ENCODE measurements at regions not wholly inside any gene's neighbourhood (a gene's known extent, or its start where the extent isn't known, plus 50 kb on each side); places are given as distances from the start of the nearest gene placed in this dataset.

DNA sequence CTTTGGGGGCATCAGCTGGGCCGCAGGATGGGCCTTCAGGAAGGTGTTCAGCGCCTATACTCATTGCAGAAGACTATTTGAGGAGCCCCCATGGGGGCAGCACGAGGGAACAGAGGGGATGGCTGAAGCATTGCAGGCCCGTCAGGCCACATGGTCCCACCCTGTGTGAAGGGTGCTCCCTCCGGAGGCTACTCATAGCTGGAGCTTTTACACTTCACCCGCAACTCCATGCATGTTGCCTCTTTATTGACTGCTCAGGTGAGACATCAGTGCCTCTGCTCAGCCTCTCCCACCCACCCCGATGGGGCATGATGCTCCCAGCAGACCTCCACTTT is 1500.9 kb downstream of the TBC1D22A start:
- TF ChIP-seq, protein P1, sequence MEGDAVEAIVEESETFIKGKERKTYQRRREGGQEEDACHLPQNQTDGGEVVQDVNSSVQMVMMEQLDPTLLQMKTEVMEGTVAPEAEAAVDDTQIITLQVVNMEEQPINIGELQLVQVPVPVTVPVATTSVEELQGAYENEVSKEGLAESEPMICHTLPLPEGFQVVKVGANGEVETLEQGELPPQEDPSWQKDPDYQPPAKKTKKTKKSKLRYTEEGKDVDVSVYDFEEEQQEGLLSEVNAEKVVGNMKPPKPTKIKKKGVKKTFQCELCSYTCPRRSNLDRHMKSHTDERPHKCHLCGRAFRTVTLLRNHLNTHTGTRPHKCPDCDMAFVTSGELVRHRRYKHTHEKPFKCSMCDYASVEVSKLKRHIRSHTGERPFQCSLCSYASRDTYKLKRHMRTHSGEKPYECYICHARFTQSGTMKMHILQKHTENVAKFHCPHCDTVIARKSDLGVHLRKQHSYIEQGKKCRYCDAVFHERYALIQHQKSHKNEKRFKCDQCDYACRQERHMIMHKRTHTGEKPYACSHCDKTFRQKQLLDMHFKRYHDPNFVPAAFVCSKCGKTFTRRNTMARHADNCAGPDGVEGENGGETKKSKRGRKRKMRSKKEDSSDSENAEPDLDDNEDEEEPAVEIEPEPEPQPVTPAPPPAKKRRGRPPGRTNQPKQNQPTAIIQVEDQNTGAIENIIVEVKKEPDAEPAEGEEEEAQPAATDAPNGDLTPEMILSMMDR (IDR thresholded peaks at IDR 0.05; ENCODE audit: control insufficient read depth, insufficient read depth, low read depth, low read length, missing control alignments) = no peak
- no peak for DNase-seq (ENCODE audit: low read depth)
- no peak overlapping the region for H3K4me3 ChIP-seq (ENCODE audit: control insufficient read depth, low read depth, low read length)

DNA sequence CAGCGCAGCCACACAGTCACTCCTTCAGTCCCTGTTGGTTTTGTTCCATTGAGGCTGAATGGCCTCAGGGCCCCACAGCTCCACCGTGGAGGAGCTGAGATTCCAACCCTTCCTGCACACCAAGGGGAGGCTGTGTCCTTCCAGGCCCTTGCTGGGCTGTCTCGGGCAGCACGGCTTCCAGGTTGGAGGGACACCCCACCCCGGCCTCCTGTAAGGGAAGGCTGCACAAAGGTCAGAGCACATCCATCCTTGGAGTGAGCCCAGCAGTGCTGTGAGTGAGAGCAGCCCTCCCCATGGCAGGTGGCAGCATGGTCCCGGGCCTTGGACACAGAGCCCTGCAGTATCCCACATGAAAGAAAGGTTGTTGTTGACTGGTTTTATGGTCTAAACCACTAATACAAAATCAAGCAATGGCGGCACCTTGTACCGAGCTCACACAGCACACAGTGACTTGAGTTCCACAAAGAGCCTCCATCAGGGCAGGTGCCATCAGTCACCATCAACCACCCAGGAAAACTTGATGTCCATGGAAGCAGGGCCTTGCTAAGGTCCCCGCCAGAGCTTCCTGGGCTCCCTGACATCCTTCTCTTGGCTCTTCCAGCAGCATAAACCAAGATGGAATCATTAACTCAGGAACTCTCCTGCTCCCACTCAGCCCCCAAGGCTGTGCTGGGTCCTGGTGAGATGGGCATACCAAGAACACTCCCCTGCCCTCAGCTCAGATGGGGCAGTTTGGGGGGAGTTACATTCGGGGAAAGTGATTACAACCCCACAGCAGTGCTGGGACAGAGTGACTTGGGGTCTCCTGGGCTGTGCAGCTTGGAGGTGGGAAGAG is 1500.4 kb downstream of the TBC1D22A start:
- TF ChIP-seq, protein P1 (IDR thresholded peaks at IDR 0.05; ENCODE audit: control insufficient read depth, insufficient read depth, low read depth, low read length, missing control alignments) = no peak
- no peak for DNase-seq (ENCODE audit: low read depth)
- H3K4me3 ChIP-seq (ENCODE audit: control insufficient read depth, low read depth, low read length) = no peak overlapping the region

DNA sequence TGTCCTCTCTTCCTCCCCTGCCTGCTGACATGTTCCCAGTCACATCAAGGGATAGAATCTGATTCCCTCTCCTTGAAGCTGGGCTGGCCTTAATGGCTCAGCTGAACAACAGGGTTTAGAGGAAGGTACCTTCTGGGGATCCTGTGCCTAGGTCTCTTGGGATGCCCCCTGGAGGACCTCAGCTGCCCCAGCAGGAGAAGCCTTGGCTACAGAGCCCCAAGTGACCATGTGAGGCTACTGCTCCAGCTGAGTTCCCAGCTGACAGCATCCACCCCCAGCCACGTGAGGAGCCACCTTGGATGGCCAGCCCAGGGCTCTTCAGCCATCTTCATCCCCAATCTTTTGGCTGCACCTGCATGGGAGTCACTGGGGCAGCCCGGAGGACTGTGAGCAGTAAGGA is 1499.3 kb downstream of the TBC1D22A start:
- TF ChIP-seq, protein P1 (IDR thresholded peaks at IDR 0.05; ENCODE audit: control insufficient read depth, insufficient read depth, low read depth, low read length, missing control alignments) = no peak
- DNase-seq (ENCODE audit: low read depth) = no peak
- no peak overlapping the region for H3K4me3 ChIP-seq (ENCODE audit: control insufficient read depth, low read depth, low read length)

DNA sequence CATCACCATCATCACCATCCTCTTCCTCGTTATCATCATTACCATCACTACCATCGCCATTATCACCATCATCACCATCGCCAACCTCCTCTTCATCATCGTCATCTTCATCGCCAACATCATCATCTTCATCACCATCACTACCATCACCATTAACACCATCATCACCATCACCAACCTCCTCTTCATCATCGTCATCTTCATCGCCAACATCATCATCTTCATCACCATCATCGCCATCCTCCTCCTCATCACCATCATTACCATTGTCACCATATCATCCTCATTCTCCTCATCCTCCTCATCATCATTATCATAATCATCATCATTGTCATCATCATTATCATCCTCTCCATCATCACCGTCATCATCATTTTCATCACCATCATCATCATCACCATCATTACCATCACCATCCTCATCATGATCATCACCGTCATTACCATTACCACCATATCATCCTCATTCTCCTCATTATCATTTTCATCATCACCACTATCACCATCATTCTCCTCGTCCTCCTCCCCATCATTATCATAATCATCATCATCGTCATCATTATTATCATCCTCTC is 1498.7 kb downstream of the TBC1D22A start:
- DNase-seq (ENCODE audit: low read depth) = no peak
- TF ChIP-seq, protein P1 (IDR thresholded peaks at IDR 0.05; ENCODE audit: control insufficient read depth, insufficient read depth, low read depth, low read length, missing control alignments) = no peak
- no peak overlapping the region for H3K4me3 ChIP-seq (ENCODE audit: control insufficient read depth, low read depth, low read length)

DNA sequence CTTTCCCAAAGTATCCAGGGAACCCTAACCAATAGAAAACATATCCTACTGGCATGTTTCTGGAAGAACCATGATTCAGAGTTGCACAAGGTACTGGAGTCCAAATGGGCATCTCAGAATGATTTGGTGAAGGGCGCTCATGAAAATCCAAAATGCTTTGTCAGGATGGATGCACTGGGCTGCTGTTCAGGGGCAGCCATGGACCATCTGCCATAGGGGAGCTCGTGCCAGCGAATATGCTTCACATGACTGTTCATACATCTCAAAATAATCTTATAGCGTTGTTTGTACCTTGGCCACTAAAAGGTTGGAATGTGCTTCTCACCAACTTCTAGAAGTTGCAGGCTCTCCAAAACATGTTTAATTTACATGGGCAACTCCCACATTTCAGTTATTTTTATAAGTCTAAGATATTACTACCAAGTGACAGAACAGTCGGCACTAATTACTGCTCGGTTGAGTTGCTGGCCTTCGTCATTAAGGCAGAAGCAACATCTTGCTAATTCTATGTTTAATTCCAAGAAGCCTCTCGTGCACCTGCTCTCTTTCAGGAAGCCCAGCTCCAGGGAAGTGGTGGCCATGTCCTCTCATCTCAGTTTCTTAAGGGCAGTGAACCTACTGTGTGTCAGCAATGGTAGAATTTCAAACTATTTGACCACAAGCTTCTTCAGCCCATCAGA is 1497.7 kb downstream of the TBC1D22A start:
- H3K4me3 ChIP-seq (ENCODE audit: control insufficient read depth, low read depth, low read length) = no peak overlapping the region
- TF ChIP-seq, protein P1 (IDR thresholded peaks at IDR 0.05; ENCODE audit: control insufficient read depth, insufficient read depth, low read depth, low read length, missing control alignments) = no peak
- DNase-seq (ENCODE audit: low read depth) = no peak

DNA sequence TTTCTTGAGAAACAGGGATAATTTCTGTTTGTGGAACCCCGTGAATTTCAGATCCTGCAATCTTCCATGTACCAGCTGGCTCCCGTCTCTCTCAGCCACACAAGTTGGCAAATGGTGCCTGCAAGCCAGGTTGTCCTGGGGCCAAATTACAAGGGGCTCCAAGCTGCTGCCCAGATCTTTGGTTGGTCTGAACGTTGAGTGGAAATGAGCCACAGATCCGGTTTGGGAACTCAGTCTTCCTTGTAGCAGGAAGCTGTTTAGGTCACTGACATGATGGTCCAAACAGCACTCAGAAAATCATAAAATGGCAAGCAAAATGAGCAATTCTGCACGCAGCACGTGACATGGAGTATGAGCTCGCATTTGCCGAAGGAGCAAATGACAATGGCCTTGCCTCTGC is 1496.4 kb downstream of the TBC1D22A start:
- no peak for DNase-seq (ENCODE audit: low read depth)
- H3K4me3 ChIP-seq (ENCODE audit: control insufficient read depth, low read depth, low read length) = no peak overlapping the region
- TF ChIP-seq, protein P1 (IDR thresholded peaks at IDR 0.05; ENCODE audit: control insufficient read depth, insufficient read depth, low read depth, low read length, missing control alignments) = no peak

Measured in AG09309 (cell line).